Activated T-helper 17 cell treated with anti-CD3 and anti-CD28 coated beads, Interleukin-2, amount 50 U/mL, for 72 hours (primary cell): ENCODE measurements at regions not wholly inside any gene's neighbourhood (a gene's known extent, or its start where the extent isn't known, plus 50 kb on each side); places are given as distances from the start of the nearest gene placed in this dataset.

ENCODE experiments used
- ATAC-seq: fragments of 150-1000 bp; cut with Tn5 transposase; replicated peaks from 2 replicates; pipeline ENCODE4 v1.10.0; 2021; ENCODE audit warnings: mild to moderate bottlenecking, moderate library complexity
- H3K27ac Mint-ChIP-seq: one replicate; pipeline ENCODE4 v1.8.0; 2022; ENCODE audit warnings: mixed read lengths
- H3K27me3 Mint-ChIP-seq: one replicate; pipeline ENCODE4 v1.8.0; 2022; ENCODE audit warnings: mixed read lengths
- H3K36me3 Mint-ChIP-seq: one replicate; pipeline ENCODE4 v1.8.0; 2022; ENCODE audit warnings: low read depth, mild to moderate bottlenecking, mixed read lengths
- H3K4me1 Mint-ChIP-seq: one replicate; pipeline ENCODE4 v1.8.0; 2022; ENCODE audit warnings: mixed read lengths
- H3K4me3 Mint-ChIP-seq: one replicate; pipeline ENCODE4 v1.8.0; 2022; ENCODE audit warnings: mild to moderate bottlenecking, mixed read lengths
- H3K9me3 Mint-ChIP-seq: one replicate; pipeline ENCODE4 v1.8.0; 2022; ENCODE audit warnings: mixed read lengths

- Mint-ChIP-seq H3K27ac (no peak overlapping the region), H3K4me3 (no peak overlapping the region), H3K9me3 (peaks cover 5% of the 10 kb centered on the region), H3K36me3 (no peaks in the 10 kb centered on the region), H3K27me3 (no peaks in the 10 kb centered on the region), H3K4me1 (no peaks in the 10 kb centered on the region)
- ATAC-seq = no peak
Observed at GRCh38 chr17:71480099-71480498, 640.7 kb upstream of the SOX9 start.

DNA sequence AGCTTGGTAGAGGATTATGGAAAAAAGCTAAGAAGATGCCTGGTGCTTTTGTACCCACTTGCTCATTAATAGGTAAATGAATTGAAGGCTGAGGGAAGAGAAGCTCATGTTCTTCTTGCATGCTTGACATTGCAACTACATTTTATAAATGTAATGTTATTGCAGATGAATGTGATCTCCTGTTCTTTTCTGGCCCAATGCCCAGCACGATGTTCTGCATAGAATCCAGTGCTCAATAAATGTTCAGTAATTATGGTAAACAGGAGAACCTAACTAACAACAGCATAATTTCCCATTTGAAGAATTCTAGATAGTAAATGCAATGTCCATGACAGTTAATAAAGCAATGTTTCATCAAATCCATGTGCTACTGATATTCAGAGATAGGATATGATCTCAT lies 638.2 kb upstream of the SOX9 start:
- H3K36me3 Mint-ChIP-seq = no peaks in the 10 kb centered on the region
- peaks cover 5% of the 10 kb centered on the region for H3K9me3 Mint-ChIP-seq
- ATAC-seq = no peak
- H3K4me3 Mint-ChIP-seq = no peak overlapping the region
- no peaks in the 10 kb centered on the region for H3K27me3 Mint-ChIP-seq
- H3K4me1 Mint-ChIP-seq = no peaks in the 10 kb centered on the region
- H3K27ac Mint-ChIP-seq = no peak overlapping the region

GRCh38 chr17:71484546-71484945 lies 636.3 kb upstream of the SOX9 start:
- ATAC-seq = no peak
- Mint-ChIP-seq H3K4me3 (no peak overlapping the region), H3K27ac (no peak overlapping the region), H3K36me3 (no peaks in the 10 kb centered on the region), H3K9me3 (peaks cover 5% of the 10 kb centered on the region), H3K4me1 (no peaks in the 10 kb centered on the region), H3K27me3 (no peaks in the 10 kb centered on the region)

DNA sequence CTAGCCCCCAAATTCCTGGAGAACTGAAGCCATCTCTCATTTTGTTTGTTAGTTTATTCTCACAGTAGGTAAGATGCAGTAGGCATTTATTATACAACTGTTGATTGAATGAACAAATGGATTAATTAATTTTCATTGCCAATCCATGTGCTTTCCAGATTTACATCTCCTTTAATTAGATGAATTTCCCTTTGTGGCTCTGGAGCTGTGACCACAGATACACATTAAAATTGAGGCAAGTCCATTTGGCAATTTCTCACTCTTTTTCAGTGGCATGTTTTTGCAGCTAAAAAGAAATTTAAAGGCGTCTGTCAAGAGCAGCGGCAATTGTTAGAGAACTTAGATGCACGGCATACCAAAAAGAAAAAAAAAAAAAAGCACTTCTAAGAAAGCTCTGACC lies 635.4 kb upstream of the SOX9 start:
- Mint-ChIP-seq H3K4me3 (no peak overlapping the region), H3K27me3 (no peaks in the 10 kb centered on the region), H3K4me1 (no peaks in the 10 kb centered on the region), H3K9me3 (peaks cover 5% of the 10 kb centered on the region), H3K27ac (no peak overlapping the region), H3K36me3 (no peaks in the 10 kb centered on the region)
- no peak for ATAC-seq

DNA sequence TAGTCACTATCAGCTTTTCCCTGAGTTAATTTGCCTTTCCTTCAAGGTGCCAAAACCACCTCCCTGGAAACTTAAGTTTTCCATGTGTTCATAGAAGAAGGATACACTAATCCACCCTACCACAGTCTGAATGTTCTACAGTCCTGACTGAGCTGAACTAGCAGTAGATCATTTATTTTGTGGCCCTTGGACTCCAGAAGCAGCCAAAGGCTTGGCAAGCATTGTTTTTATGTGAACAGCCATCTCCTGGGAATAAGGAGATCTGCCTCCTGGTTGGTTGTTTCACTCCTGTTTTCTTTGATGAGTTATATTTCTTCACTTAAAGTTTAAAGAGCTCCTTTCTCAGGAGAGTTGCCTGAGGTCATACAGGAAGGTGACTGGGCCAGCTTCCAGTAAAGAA lies 634.6 kb upstream of the SOX9 start:
- Mint-ChIP-seq H3K4me1 (no peaks in the 10 kb centered on the region), H3K36me3 (no peaks in the 10 kb centered on the region), H3K27ac (no peak overlapping the region), H3K4me3 (no peak overlapping the region), H3K9me3 (peaks cover 5% of the 10 kb centered on the region), H3K27me3 (no peaks in the 10 kb centered on the region)
- ATAC-seq = no peak

DNA sequence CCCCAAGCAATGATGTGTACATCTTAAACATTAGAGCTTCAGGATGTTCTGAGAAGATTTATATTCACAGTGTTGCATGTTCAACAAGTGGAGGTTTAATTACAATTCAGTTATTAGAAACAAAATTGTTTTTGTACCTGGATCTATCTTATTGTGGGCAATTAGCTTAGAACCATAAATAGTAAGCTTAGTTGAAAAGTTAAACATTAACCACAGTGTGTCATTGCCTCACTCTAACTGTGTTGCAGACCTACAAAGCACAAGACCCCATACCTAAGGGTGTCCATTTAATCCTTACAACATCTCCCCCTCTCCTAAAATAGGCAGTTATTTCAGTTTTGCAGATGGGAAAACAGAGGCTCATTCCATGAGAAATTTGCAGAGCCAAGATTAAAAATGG lies 632.0 kb upstream of the SOX9 start:
- no peaks in the 10 kb centered on the region for H3K27me3 Mint-ChIP-seq
- H3K9me3 Mint-ChIP-seq = no peaks in the 10 kb centered on the region
- no peaks in the 10 kb centered on the region for H3K4me1 Mint-ChIP-seq
- no peaks in the 10 kb centered on the region for H3K36me3 Mint-ChIP-seq
- H3K4me3 Mint-ChIP-seq = no peak overlapping the region
- ATAC-seq = no peak
- H3K27ac Mint-ChIP-seq = no peak overlapping the region

- no peak for ATAC-seq
- Mint-ChIP-seq H3K27me3 (no peaks in the 10 kb centered on the region), H3K9me3 (peaks cover 3% of the 10 kb centered on the region), H3K4me1 (no peaks in the 10 kb centered on the region), H3K27ac (no peak overlapping the region), H3K4me3 (no peak overlapping the region), H3K36me3 (no peaks in the 10 kb centered on the region)
Observed at GRCh38 chr17:71494062-71494855, 626.6 kb upstream of the SOX9 start.

DNA sequence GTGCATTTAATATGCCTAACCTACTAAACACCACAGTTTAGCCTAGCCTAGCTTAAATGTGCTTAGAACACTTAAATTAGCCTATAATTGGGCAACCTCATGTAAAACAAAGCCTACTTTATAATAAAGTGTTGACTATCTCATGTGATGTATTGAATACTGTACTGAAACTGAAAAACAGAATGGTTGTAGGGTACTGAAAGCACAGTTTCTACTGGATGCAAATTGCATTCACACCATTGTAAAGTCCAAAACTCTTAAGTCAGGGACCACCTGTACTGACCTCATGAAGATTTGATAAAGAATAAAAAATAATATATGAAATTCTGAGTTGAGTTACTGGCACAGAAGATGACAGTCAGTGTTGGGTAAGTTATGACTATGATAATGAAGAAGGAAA lies 625.4 kb upstream of the SOX9 start:
- Mint-ChIP-seq H3K36me3 (no peaks in the 10 kb centered on the region), H3K27me3 (no peaks in the 10 kb centered on the region)

GRCh38 chr17:71496552-71496951 lies 624.3 kb upstream of the SOX9 start:
- ATAC-seq = no peak
- Mint-ChIP-seq H3K27me3 (no peaks in the 10 kb centered on the region), H3K27ac (no peak overlapping the region), H3K4me1 (no peaks in the 10 kb centered on the region), H3K36me3 (no peaks in the 10 kb centered on the region), H3K4me3 (no peak overlapping the region), H3K9me3 (peaks cover 3% of the 10 kb centered on the region)

More for the DNA sequence above, 625.4 kb upstream of the SOX9 start:
- ATAC-seq = no peak
- Mint-ChIP-seq H3K4me3 (no peak overlapping the region), H3K9me3 (peaks cover 3% of the 10 kb centered on the region), H3K4me1 (no peaks in the 10 kb centered on the region), H3K27ac (no peak overlapping the region)

GRCh38 chr17:71500761-71501555 lies 619.9 kb upstream of the SOX9 start:
- no peak overlapping the region for H3K27ac Mint-ChIP-seq
- ATAC-seq = no peak
- no peaks in the 10 kb centered on the region for H3K27me3 Mint-ChIP-seq
- H3K9me3 Mint-ChIP-seq = no peaks in the 10 kb centered on the region
- no peaks in the 10 kb centered on the region for H3K36me3 Mint-ChIP-seq
- H3K4me1 Mint-ChIP-seq = no peaks in the 10 kb centered on the region
- H3K4me3 Mint-ChIP-seq = no peak overlapping the region

DNA sequence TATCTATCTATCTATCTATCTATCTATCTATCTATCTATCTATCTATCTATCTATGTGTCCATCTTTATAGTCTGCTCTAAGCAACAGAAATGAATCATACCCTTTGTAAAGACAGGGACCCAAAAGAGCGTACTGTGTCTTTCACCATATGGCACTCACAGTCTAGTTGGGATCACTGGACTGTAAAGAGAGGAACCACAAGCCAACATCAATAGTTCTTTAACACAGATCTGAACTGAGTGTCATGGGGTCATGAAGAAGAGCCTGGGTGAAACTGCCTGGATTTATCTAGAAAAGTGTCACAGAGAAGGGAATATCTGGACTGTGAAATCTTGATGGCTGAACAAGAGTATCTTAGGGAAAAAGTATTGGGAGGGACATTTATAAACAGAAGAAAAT lies 619.1 kb upstream of the SOX9 start:
- Mint-ChIP-seq H3K9me3 (no peaks in the 10 kb centered on the region), H3K27me3 (no peaks in the 10 kb centered on the region), H3K27ac (no peak overlapping the region), H3K36me3 (no peaks in the 10 kb centered on the region), H3K4me3 (no peak overlapping the region), H3K4me1 (no peaks in the 10 kb centered on the region)
- ATAC-seq = no peak

DNA sequence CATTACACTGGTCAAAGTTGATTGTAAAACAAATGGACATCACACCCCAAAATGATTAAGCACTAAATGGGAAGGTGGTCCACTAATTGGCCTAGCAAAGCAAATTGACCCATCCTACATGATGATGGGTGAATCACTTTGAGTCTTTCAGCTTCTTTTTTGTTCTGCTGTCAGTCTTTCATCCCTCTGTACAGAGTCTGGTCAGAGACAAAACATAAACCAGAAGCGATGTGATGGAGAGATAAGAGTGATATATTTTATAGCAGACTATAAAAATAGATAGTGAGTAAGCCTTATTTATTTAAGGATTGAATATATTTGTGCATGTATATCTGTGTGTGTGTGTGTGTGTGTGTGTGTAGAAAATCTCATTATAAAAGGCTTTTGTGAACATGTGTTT lies 618.4 kb upstream of the SOX9 start:
- Mint-ChIP-seq H3K27ac (no peak overlapping the region), H3K4me3 (no peak overlapping the region), H3K36me3 (no peaks in the 10 kb centered on the region), H3K9me3 (no peaks in the 10 kb centered on the region), H3K27me3 (no peaks in the 10 kb centered on the region), H3K4me1 (no peaks in the 10 kb centered on the region)
- no peak for ATAC-seq

GRCh38 chr17:71503710-71504465 lies 616.9 kb upstream of the SOX9 start:
- Mint-ChIP-seq H3K9me3 (peaks cover 6% of the 10 kb centered on the region), H3K4me3 (no peak overlapping the region), H3K36me3 (no peaks in the 10 kb centered on the region), H3K4me1 (no peaks in the 10 kb centered on the region), H3K27ac (no peak overlapping the region), H3K27me3 (peaks cover 3% of the 10 kb centered on the region)
- ATAC-seq = no peak

GRCh38 chr17:71505200-71505599 lies 615.6 kb upstream of the SOX9 start:
- no peak for ATAC-seq
- Mint-ChIP-seq H3K27ac (no peak overlapping the region), H3K27me3 (peaks cover 3% of the 10 kb centered on the region)

GRCh38 chr17:71505981-71506380 lies 614.8 kb upstream of the SOX9 start:
- ATAC-seq = no peak
- no peak overlapping the region for H3K27ac Mint-ChIP-seq
- no peak overlapping the region for H3K4me3 Mint-ChIP-seq
- peaks cover 3% of the 10 kb centered on the region for H3K27me3 Mint-ChIP-seq
- peaks cover 6% of the 10 kb centered on the region for H3K9me3 Mint-ChIP-seq
- H3K4me1 Mint-ChIP-seq = no peaks in the 10 kb centered on the region
- no peaks in the 10 kb centered on the region for H3K36me3 Mint-ChIP-seq

More at GRCh38 chr17:71505200-71505599, 615.6 kb upstream of the SOX9 start:
- Mint-ChIP-seq H3K36me3 (no peaks in the 10 kb centered on the region), H3K4me1 (no peaks in the 10 kb centered on the region), H3K9me3 (peaks cover 6% of the 10 kb centered on the region), H3K4me3 (no peak overlapping the region)
